Stimulated activated naive CD8-positive, alpha-beta T cell treated with anti-CD3 and anti-CD28 coated beads, Interleukin-15, Interleukin-2, amounts not matched to agents 100 U/mL and 50 U/mL, for 24 hours (primary cell): ENCODE measurements at regions not wholly inside any gene's neighbourhood (a gene's known extent, or its start where the extent isn't known, plus 50 kb on each side); places are given as distances from the start of the nearest gene placed in this dataset.
"Not testable (repeated sequence)": the region's sequence is repeated elsewhere in the genome, so short reads cannot be mapped to it uniquely, and the experiment has no call there.

Source experiments
- ATAC-seq: fragments of 150-1000 bp; cut with Tn5 transposase; one replicate; pipeline ENCODE4 v1.10.0; 2021
- DNase-seq: peaks from one replicate; pipeline ENCODE4 v3.0.0; 2021

GRCh38 chr14:92223025-92223424 is 99.9 kb upstream of the SLC24A4 start:
- ATAC-seq (no peak), DNase-seq (no peak)

- DNase-seq (no peak), ATAC-seq (no peak)
Measured at GRCh38 chr14:92224358-92224954, 98.5 kb upstream of the SLC24A4 start.

GRCh38 chr14:92225731-92226130 is 97.2 kb upstream of the SLC24A4 start:
- ATAC-seq: no peak

GRCh38 chr14:92226166-92226565 is 96.8 kb upstream of the SLC24A4 start:
- not testable (repeated sequence) for DNase-seq, ATAC-seq

More at GRCh38 chr14:92225731-92226130, 97.2 kb upstream of the SLC24A4 start:
- DNase-seq: no peak

GRCh38 chr14:92236243-92236900 is 86.6 kb upstream of the SLC24A4 start:
- DNase-seq: no peak
- no peak for ATAC-seq

- ATAC-seq (no peak), DNase-seq (no peak)
Measured at GRCh38 chr14:92240658-92241057, 82.3 kb upstream of the SLC24A4 start.

GRCh38 chr14:92241966-92242595 is 80.9 kb upstream of the SLC24A4 start:
- DNase-seq (no peak), ATAC-seq (no peak)

GRCh38 chr14:92244805-92245204 is 78.2 kb upstream of the SLC24A4 start:
- ATAC-seq (no peak), DNase-seq (peak; percentile 15)

- no peak for ATAC-seq
Measured at GRCh38 chr14:92247341-92247740, 75.6 kb upstream of the SLC24A4 start.

GRCh38 chr14:92247947-92248346 is 75.0 kb upstream of the SLC24A4 start:
- ATAC-seq: no peak

More at GRCh38 chr14:92247341-92247740, 75.6 kb upstream of the SLC24A4 start:
- no peak for DNase-seq

GRCh38 chr14:92248696-92249095 is 74.3 kb upstream of the SLC24A4 start:
- no peak for ATAC-seq

More at GRCh38 chr14:92247947-92248346, 75.0 kb upstream of the SLC24A4 start:
- no peak for DNase-seq

GRCh38 chr14:92250366-92250765 is 72.6 kb upstream of the SLC24A4 start:
- not testable (repeated sequence) for ATAC-seq, DNase-seq

More at GRCh38 chr14:92248696-92249095, 74.3 kb upstream of the SLC24A4 start:
- no peak for DNase-seq

GRCh38 chr14:92252323-92252722 is 70.6 kb upstream of the SLC24A4 start:
- no peak for DNase-seq

GRCh38 chr14:92253381-92253894 is 69.5 kb upstream of the SLC24A4 start:
- ATAC-seq (no peak), DNase-seq (no peak)

More at GRCh38 chr14:92252323-92252722, 70.6 kb upstream of the SLC24A4 start:
- no peak for ATAC-seq

GRCh38 chr14:92254786-92255185 is 68.2 kb upstream of the SLC24A4 start:
- ATAC-seq (no peak), DNase-seq (no peak)

- no peak for ATAC-seq
- DNase-seq: no peak
Measured at GRCh38 chr14:92258934-92259333, 64.0 kb upstream of the SLC24A4 start.

- ATAC-seq: peak; percentile 51
- DNase-seq: no peak
Measured at GRCh38 chr14:92259613-92260357, 63.2 kb upstream of the SLC24A4 start.

GRCh38 chr14:92263681-92264080 is 59.3 kb upstream of the SLC24A4 start:
- DNase-seq: no peak
- no peak for ATAC-seq

- ATAC-seq: no peak
- DNase-seq: no peak
Measured at GRCh38 chr14:92264195-92264594, 58.8 kb upstream of the SLC24A4 start.

GRCh38 chr14:92266216-92266615 is 56.7 kb upstream of the SLC24A4 start:
- ATAC-seq (no peak), DNase-seq (no peak)
